Esophagus squamous epithelium (tissue), 5 donors: ENCODE measurements at regions not wholly inside any gene's neighbourhood (a gene's known extent, or its start where the extent isn't known, plus 50 kb on each side); places are given as distances from the start of the nearest gene placed in this dataset.

Source experiments
- DNase-seq: peaks from one replicate; lab custom pipeline; 2025; lab: John Stamatoyannopoulos, UW
- H3K27ac ChIP-seq, 4 donors: fragments of 200-600 bp; sonication (generic); one replicate each; pipeline ENCODE4 v1.5.1; 2016 to 2019; ENCODE audit warnings: mild to moderate bottlenecking in 1 of 4
- H3K27me3 ChIP-seq, 4 donors: fragments of 200-600 bp; sonication (generic); 1 replicate in 3 of 4; 2 replicates in 1 of 4; pipeline versions ENCODE4 v1.5.1 to v1.6.0; 2017 to 2021; ENCODE audit warnings: antibody characterized with exemption in 1 of 4
- H3K36me3 ChIP-seq, 3 donors: fragments of 200-600 bp; sonication (generic); one replicate each; pipeline ENCODE4 v1.5.1; 2016 to 2019
- H3K4me1 ChIP-seq, 3 donors: fragments of 200-600 bp; sonication (generic); one replicate each; pipeline ENCODE4 v1.5.1; 2017 to 2019
- H3K4me3 ChIP-seq, 4 donors: fragments of 200-600 bp; sonication (generic); 1 replicate in 3 of 4; 2 replicates in 1 of 4; pipeline ENCODE4 v1.5.1; 2016 to 2019; ENCODE audit warnings: mild to moderate bottlenecking in 2 of 4, moderate library complexity in 1 of 4
- H3K9me3 ChIP-seq, 3 donors: fragments of 200-600 bp; sonication (generic); one replicate each; pipeline ENCODE4 v1.5.1; 2016 to 2019
- POLR2A ChIP-seq, 4 donors: fragments of 450-650 bp; IDR thresholded peaks; one replicate each; pipeline ENCODE4 v1.6.1; 2017; ENCODE audit warnings: antibody characterized with exemption in 4 of 4, mild to moderate bottlenecking in 4 of 4, moderate library complexity in 3 of 4
- WGBS, 2 donors: methylation state at CpG; one replicate each; pipeline ENCODE4 v1.1.5; 2018; 5-methylcytosine and 5-hydroxymethylcytosine counted together
- intact Hi-C: fragments of 100-400 bp; cut with DNase I; formaldehyde crosslinking; loops from one replicate; pipeline ENCODE4 v1.15.0; 2022
- TF ChIP-seq, protein P1 (sequence below), 6 experiments: fragments of 450-650 bp in 4 of 6; fragments of 200-600 bp in 2 of 6; sonication (generic) in 2 of 6; IDR thresholded peaks; one replicate each; pipeline ENCODE4 v1.5.1; 2016 to 2019; ENCODE audit warnings: antibody characterized with exemption in 6 of 6, mild to moderate bottlenecking in 4 of 6, moderate library complexity in 4 of 6
- donor health status: DM: yes; HTN: yes; CAD: no.

DNA sequence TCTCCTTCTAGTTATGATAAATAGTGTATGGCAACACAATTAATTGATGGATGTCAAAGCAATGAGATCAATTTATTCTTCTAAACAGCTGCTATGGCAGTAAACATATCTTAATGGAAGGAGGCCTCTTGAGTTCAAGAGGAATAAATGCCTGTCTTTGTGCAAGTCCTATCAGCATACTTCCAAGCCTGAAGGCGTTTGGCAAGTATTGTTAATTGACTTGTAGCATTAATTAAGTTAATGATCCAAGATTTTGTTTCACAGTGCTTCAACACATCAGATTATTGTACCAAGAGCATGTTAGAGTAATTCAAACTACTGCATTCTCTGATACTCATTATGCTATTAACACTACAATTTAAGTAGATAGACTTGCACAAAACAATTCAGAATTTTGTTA lies 144.8 kb downstream of the FAT4 start:
- Histone ChIP-seq H3K4me3 (no peak overlapping the region), H3K27ac (no peak overlapping the region), H3K4me1 (peaks cover 0 to 13% (median 0%) of the 10 kb centered on the region in 3 donors), H3K27me3 (no peaks in the 10 kb centered on the region), H3K36me3 (no peaks in the 10 kb centered on the region), H3K9me3 (no peaks in the 10 kb centered on the region)
- intact Hi-C loops, result no loop called here
- no peak for DNase-seq
- WGBS, 2 donors, result 67 to 69% methylated on average over 1 of the region's 1 CpG
- no peak for TF ChIP-seq POLR2A (IDR thresholded peaks at IDR 0.05)
- TF ChIP-seq, protein P1, sequence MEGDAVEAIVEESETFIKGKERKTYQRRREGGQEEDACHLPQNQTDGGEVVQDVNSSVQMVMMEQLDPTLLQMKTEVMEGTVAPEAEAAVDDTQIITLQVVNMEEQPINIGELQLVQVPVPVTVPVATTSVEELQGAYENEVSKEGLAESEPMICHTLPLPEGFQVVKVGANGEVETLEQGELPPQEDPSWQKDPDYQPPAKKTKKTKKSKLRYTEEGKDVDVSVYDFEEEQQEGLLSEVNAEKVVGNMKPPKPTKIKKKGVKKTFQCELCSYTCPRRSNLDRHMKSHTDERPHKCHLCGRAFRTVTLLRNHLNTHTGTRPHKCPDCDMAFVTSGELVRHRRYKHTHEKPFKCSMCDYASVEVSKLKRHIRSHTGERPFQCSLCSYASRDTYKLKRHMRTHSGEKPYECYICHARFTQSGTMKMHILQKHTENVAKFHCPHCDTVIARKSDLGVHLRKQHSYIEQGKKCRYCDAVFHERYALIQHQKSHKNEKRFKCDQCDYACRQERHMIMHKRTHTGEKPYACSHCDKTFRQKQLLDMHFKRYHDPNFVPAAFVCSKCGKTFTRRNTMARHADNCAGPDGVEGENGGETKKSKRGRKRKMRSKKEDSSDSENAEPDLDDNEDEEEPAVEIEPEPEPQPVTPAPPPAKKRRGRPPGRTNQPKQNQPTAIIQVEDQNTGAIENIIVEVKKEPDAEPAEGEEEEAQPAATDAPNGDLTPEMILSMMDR (IDR thresholded peaks at IDR 0.05), result no peak

GRCh38 chr4:125461676-125462363 lies 147.1 kb downstream of the FAT4 start:
- Histone ChIP-seq H3K4me3 (no peak overlapping the region), H3K27ac (no peak overlapping the region), H3K9me3 (no peaks in the 10 kb centered on the region), H3K4me1 (no peaks in the 10 kb centered on the region), H3K36me3 (no peaks in the 10 kb centered on the region), H3K27me3 (no peaks in the 10 kb centered on the region)
- no peak for DNase-seq
- intact Hi-C loops, result no loop called here
- no peak for TF ChIP-seq POLR2A (IDR thresholded peaks at IDR 0.05)
- TF ChIP-seq, protein P1 (IDR thresholded peaks at IDR 0.05), result no peak
- 69 to 75% methylated on average over 3 of the region's 3 CpGs for WGBS, 2 donors

DNA sequence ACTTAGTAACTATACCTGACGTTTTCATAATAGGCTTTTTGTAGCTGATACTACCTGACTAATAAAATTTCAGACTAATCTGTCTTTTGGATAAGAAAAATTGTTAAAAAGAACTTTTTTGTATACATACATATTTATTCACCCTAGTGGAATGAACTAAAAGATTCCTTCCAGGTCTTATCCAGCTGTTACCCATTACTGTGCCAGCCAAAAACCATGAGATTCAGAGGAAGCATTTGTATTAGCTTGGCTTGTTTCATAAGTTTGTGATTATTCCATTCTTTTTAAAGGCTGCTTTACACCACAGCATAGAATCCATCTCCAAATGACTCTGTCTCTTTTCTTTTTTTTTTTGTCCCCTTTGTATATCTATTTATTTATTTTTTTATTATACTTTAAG lies 149.4 kb downstream of the FAT4 start:
- Histone ChIP-seq H3K4me3 (no peak overlapping the region), H3K36me3 (peaks cover 0 to 5% (median 0%) of the 10 kb centered on the region in 3 donors), H3K27me3 (no peaks in the 10 kb centered on the region), H3K4me1 (no peaks in the 10 kb centered on the region), H3K9me3 (no peaks in the 10 kb centered on the region), H3K27ac (no peak overlapping the region)
- TF ChIP-seq, protein P1 (IDR thresholded peaks at IDR 0.05), result no peak
- no peak for TF ChIP-seq POLR2A (IDR thresholded peaks at IDR 0.05)
- DNase-seq, result no peak
- intact Hi-C loops, result no loop called here
- WGBS, 2 donors, result 54 to 75% methylated on average over 1 of the region's 1 CpG

GRCh38 chr4:125481334-125482045 lies 166.7 kb downstream of the FAT4 start:
- no peaks in the 10 kb centered on the region for H3K9me3 ChIP-seq
- 77 to 78% methylated on average over 9 of the region's 9 CpGs for WGBS, 2 donors

DNA sequence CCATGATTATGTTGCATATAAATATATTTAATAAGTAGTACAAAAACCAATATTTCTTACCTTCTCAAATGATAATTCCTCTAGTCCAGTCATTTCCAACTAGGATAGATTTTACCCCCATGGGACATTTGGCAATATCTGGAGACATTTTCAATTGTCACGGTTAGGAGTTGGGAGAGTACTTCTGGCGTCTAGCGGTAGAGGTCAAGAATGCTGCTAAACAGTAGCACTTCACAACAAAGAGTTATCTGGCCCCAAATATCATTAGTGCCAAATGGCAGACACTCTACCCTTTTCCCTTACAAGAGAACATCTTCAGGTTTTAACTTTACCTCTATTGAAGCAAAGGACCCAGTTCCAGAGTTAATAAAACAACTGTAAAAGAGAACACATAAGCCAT lies 168.1 kb downstream of the FAT4 start:
- WGBS, 2 donors, result 74 to 80% methylated on average over 3 of the region's 3 CpGs
- intact Hi-C loops, result no loop called here
- H3K27ac ChIP-seq, result no peak overlapping the region
- DNase-seq, result no peak
- no peaks in the 10 kb centered on the region for H3K4me1 ChIP-seq
- no peaks in the 10 kb centered on the region for H3K9me3 ChIP-seq
- no peaks in the 10 kb centered on the region for H3K27me3 ChIP-seq
- TF ChIP-seq, protein P1 (IDR thresholded peaks at IDR 0.05), result no peak
- TF ChIP-seq POLR2A (IDR thresholded peaks at IDR 0.05), result no peak
- peaks cover 0 to 5% (median 0%) of the 10 kb centered on the region in 3 donors for H3K36me3 ChIP-seq
- no peak overlapping the region for H3K4me3 ChIP-seq

More at GRCh38 chr4:125481334-125482045, 166.7 kb downstream of the FAT4 start:
- TF ChIP-seq, protein P1 (IDR thresholded peaks at IDR 0.05), result no peak
- TF ChIP-seq POLR2A (IDR thresholded peaks at IDR 0.05), result no peak
- Histone ChIP-seq H3K36me3 (no peaks in the 10 kb centered on the region), H3K4me3 (no peak overlapping the region), H3K4me1 (no peaks in the 10 kb centered on the region), H3K27me3 (no peaks in the 10 kb centered on the region), H3K27ac (no peak overlapping the region)
- no peak for DNase-seq
- intact Hi-C loops, result no loop called here
